ENCODE measurements at regions not wholly inside any gene's neighbourhood (a gene's known extent, or its start where the extent isn't known, plus 50 kb on each side); places are given as distances from the start of the nearest gene placed in this dataset.
A peak's percentile ranks its signal among the peaks of the same experiment; 100 is the strongest.

GRCh38 chr2:235113854-235114253 lies 162.0 kb downstream of the SH3BP4 start:
- peak in 1 of 2 experiments; percentile 46; a peak in 3 of 6 replicates for ATAC-seq
- ChIA-PET CTCF (interaction anchor here (0.8 to 12.1 kb wide), 8 partner anchors 22 to 1256 kb away, joined by 3 to 163 read pairs (median 4); no protein-coding TSS in a partner anchor), POLR2A (no interaction called here)
- 0 out of 3 replicates have a peak, but pooled peaks cover under 1% of the 10 kb centered on the region for H3K9me3 ChIP-seq
- WGBS (ENCODE audit: missing lambda C conversion rate), result 74% methylated on average over 9 of the region's 10 CpGs
- no peak overlapping the region for H3K4me2 ChIP-seq
- H3K4me1 ChIP-seq, result peaks cover 9% of the 10 kb centered on the region
- DNase-seq (ENCODE audit: low read depth in 1 of 2, low spot score in 1 of 2), result no peak
- FAIRE-seq, result no peak
- H3K4me3 ChIP-seq, result no peak overlapping the region
- TF ChIP-seq ATOH8 (CRISPR knock-in tag; IDR thresholded peaks at IDR 0.05; ENCODE audit: low read depth) (no peak), POLR2AphosphoS2 (conservative IDR thresholded peaks at IDR 0.05; ENCODE audit: low read length) (no peak), ESRRA (IDR thresholded peaks at IDR 0.05; ENCODE audit: borderline replicate concordance, low read length) (no peak), NPAS2 (CRISPR knock-in tag; IDR thresholded peaks at IDR 0.05; ENCODE audit: borderline replicate concordance) (no peak), BHLHE40 (IDR thresholded peaks at IDR 0.05; ENCODE audit: low read depth, low read length) (no peak), RCOR1 (IDR thresholded peaks at IDR 0.05; ENCODE audit: low read depth, low read length) (no peak), MAX (IDR thresholded peaks at IDR 0.05) (no peak), HES2 (IDR thresholded peaks at IDR 0.05) (no peak), E2F6 (IDR thresholded peaks at IDR 0.05; ENCODE audit: borderline replicate concordance, low read depth) (no peak), TP53 (CRISPR knock-in tag; IDR thresholded peaks at IDR 0.05) (no peak), EHMT2 (IDR thresholded peaks at IDR 0.05; ENCODE audit: low read depth) (no peak), HOXB13 (CRISPR knock-in tag; IDR thresholded peaks at IDR 0.05; ENCODE audit: low read depth) (no peak), CBX2 (IDR thresholded peaks at IDR 0.05; ENCODE audit: borderline replicate concordance, low read depth) (no peak), JUN (IDR thresholded peaks at IDR 0.05) (no peak), NFE2L2 (conservative IDR thresholded peaks at IDR 0.05; ENCODE audit: low read length) (no peak), EHF (CRISPR knock-in tag; IDR thresholded peaks at IDR 0.05) (no peak)
- peak overlapping the region in 1 of 2 experiments; percentile 55; a peak in 3 of 6 replicates for H3K27ac ChIP-seq

GRCh38 chr2:235114286-235114685 lies 162.5 kb downstream of the SH3BP4 start:
- WGBS (ENCODE audit: missing lambda C conversion rate), result 94% methylated on average over 10 of the region's 10 CpGs
- DNase-seq (ENCODE audit: low read depth in 1 of 2, low spot score in 1 of 2) (no peak), FAIRE-seq (no peak), ATAC-seq (no peak)
- CTCF ChIA-PET, result interaction anchor here (0.8 to 12.1 kb wide), 5 partner anchors 8 to 1257 kb away, joined by 3 to 163 read pairs (median 6); no protein-coding TSS in a partner anchor
- H3K4me1 ChIP-seq, result peaks cover 9% of the 10 kb centered on the region
- POLR2A ChIA-PET, result no interaction called here
- peak overlapping the region in 1 of 2 experiments; percentile 55; a peak in 3 of 6 replicates for H3K27ac ChIP-seq
- H3K9me3 ChIP-seq, result 0 out of 3 replicates have a peak, but pooled peaks cover 4% of the 10 kb centered on the region
- H3K4me3 ChIP-seq, result no peak overlapping the region
- H3K4me2 ChIP-seq, result no peak overlapping the region
- TF ChIP-seq POLR2A (IDR thresholded peaks at IDR 0.05; ENCODE audit: low read length), result no peak
- no peak for TF ChIP-seq EHF (CRISPR knock-in tag; IDR thresholded peaks at IDR 0.05)
- TF ChIP-seq REST (IDR thresholded peaks at IDR 0.05), result no peak

GRCh38 chr2:235115521-235115920 lies 163.7 kb downstream of the SH3BP4 start:
- POLR2A ChIA-PET, result no interaction called here
- CTCF ChIA-PET, result interaction anchor here (0.6 to 12.1 kb wide), 12 partner anchors 9 to 1258 kb away, joined by 3 to 163 read pairs (median 6); no protein-coding TSS in a partner anchor
- H3K9me3 ChIP-seq, result 0 out of 3 replicates have a peak, but pooled peaks cover 4% of the 10 kb centered on the region
- FAIRE-seq, result no peak
- no peak overlapping the region for H3K4me3 ChIP-seq
- TF ChIP-seq MAZ (IDR thresholded peaks at IDR 0.05; ENCODE audit: borderline replicate concordance, low read depth, low read length), result no peak
- 81% methylated on average over 4 of the region's 4 CpGs for WGBS (ENCODE audit: missing lambda C conversion rate)
- no peak for DNase-seq (ENCODE audit: low read depth in 1 of 2, low spot score in 1 of 2)
- H3K27ac ChIP-seq, result 0 out of 6 replicates have a peak overlapping the region, but pooled peaks of 1 of the 2 experiments have one; percentile 7
- ATAC-seq, result no peak
- H3K4me2 ChIP-seq, result no peak overlapping the region
- H3K4me1 ChIP-seq, result peaks cover 9% of the 10 kb centered on the region
